SK-N-SH (cell line): ENCODE measurements at regions not wholly inside any gene's neighbourhood (a gene's known extent, or its start where the extent isn't known, plus 50 kb on each side); places are given as distances from the start of the nearest gene placed in this dataset.

Experiments
- CTCF ChIA-PET: fragments of 300-600, 350-600 bp; formaldehyde crosslinking; extraction: SDS; loops from one replicate; lab custom pipeline; 2021; lab: Yijun Ruan, JAX
- POLR2A ChIA-PET: fragments of 350-600 bp; sonication (Branson Sonifier 250); formaldehyde crosslinking; extraction: SDS; loops from one replicate; lab custom pipeline; 2020; ENCODE audit warnings: antibody characterized with exemption, inconsistent platforms; lab: Yijun Ruan, JAX
- DNase-seq: peaks from one replicate; pipeline ENCODE4 v3.0.0; 2012
- H2AFZ ChIP-seq: fragments of 200-600 bp; sonication (generic); 2 replicates; pipeline ENCODE4 v1.8.1; 2016; ENCODE audit warnings: antibody characterized with exemption, mild to moderate bottlenecking, low read depth
- H3F3A ChIP-seq: fragments of 200-600 bp; sonication (generic); replicated peaks from 2 replicates; pipeline ENCODE3; 2016; ENCODE audit warnings: antibody characterized with exemption, mild to moderate bottlenecking; ENCODE audit not compliant: insufficient read depth
- H3K27ac ChIP-seq, 2 experiments: fragments of 200-500 bp in 1 of 2; fragments of 200-600 bp in 1 of 2; sonication (Bioruptor generic) in 1 of 2; sonication (generic), shearing (Covaris generic) in 1 of 2; 2 replicates each; pipeline versions ENCODE4 v1.5.1 to v1.6.1; 2014 to 2016; ENCODE audit warnings: low read depth in 2 of 2, inconsistent platforms in 1 of 2, low read length in 1 of 2, mild to moderate bottlenecking in 1 of 2, mixed read lengths in 1 of 2
- H3K27me3 ChIP-seq: fragments of 200-600 bp; sonication (generic), shearing (Covaris generic); 2 replicates; pipeline ENCODE4 v1.6.1; 2016; ENCODE audit warnings: mixed run types; ENCODE audit not compliant: insufficient read depth
- H3K36me3 ChIP-seq, 2 experiments: fragments of 200-500 bp in 1 of 2; fragments of 200-600 bp in 1 of 2; sonication (Bioruptor generic) in 1 of 2; sonication (generic) in 1 of 2; replicated peaks in 1 of 2; 2 replicates each; pipeline versions ENCODE3 to v1.5.1; 2014 to 2016; ENCODE audit warnings: low read length in 1 of 2, mild to moderate bottlenecking in 1 of 2; ENCODE audit not compliant: insufficient read depth in 2 of 2, control insufficient read depth in 1 of 2
- H3K4me1 ChIP-seq, 2 experiments: fragments of 200-500 bp in 1 of 2; fragments of 200-600 bp in 1 of 2; sonication (Bioruptor generic) in 1 of 2; sonication (generic), shearing (Covaris generic) in 1 of 2; 2 replicates each; pipeline versions ENCODE4 v1.5.1 to v1.6.1; 2014 to 2016; ENCODE audit warnings: low read depth in 1 of 2, low read length in 1 of 2, mixed run types in 1 of 2; ENCODE audit not compliant: insufficient read depth in 2 of 2, control insufficient read depth in 1 of 2
- H3K4me2 ChIP-seq: fragments of 200-600 bp; sonication (generic), shearing (Covaris generic); 2 replicates; pipeline ENCODE4 v1.6.1; 2017; ENCODE audit warnings: mixed run types
- H3K4me3 ChIP-seq, 2 experiments: fragments of 200-500 bp in 1 of 2; fragments of 200-600 bp in 1 of 2; sonication (Bioruptor generic) in 1 of 2; sonication (generic), shearing (Covaris generic) in 1 of 2; 2 replicates each; pipeline versions ENCODE4 v1.5.1 to v1.8.1; 2014 to 2016; ENCODE audit warnings: low read depth in 2 of 2, inconsistent platforms in 1 of 2, low read length in 1 of 2, mild to moderate bottlenecking in 1 of 2, mixed read lengths in 1 of 2, moderate library complexity in 1 of 2
- H3K79me2 ChIP-seq: fragments of 200-600 bp; sonication (generic); 2 replicates; pipeline ENCODE4 v1.8.1; 2017; ENCODE audit warnings: mild to moderate bottlenecking; ENCODE audit not compliant: insufficient read depth
- H3K9ac ChIP-seq: fragments of 200-600 bp; sonication (generic); 2 replicates; pipeline ENCODE4 v1.6.1; 2017; ENCODE audit warnings: mixed run types
- H3K9me2 ChIP-seq: fragments of 200-600 bp; sonication (generic); 2 replicates; pipeline ENCODE4 v1.6.1; 2017; ENCODE audit warnings: mixed run types
- H3K9me3 ChIP-seq: fragments of 200-600 bp; sonication (generic); 2 replicates; pipeline ENCODE4 v1.6.1; 2017; ENCODE audit warnings: mixed run types, mild to moderate bottlenecking, moderate library complexity
- H4K20me1 ChIP-seq: fragments of 200-600 bp; sonication (generic); 2 replicates; pipeline ENCODE4 v1.6.1; 2017; ENCODE audit warnings: mild to moderate bottlenecking, mixed run types; ENCODE audit not compliant: insufficient read depth
- ELF1 ChIP-seq: IDR thresholded peaks from 2 replicates; pipeline ENCODE4 v1.4.0; 2012
- EZH2phosphoT487 ChIP-seq: fragments of 200-600 bp; sonication (generic); IDR thresholded peaks from 2 replicates; pipeline ENCODE4 v1.6.1; 2017; ENCODE audit warnings: low read depth, mixed run types, mild to moderate bottlenecking, antibody characterized with exemption, moderate library complexity, borderline replicate concordance
- FOXJ3 ChIP-seq: sonication (generic); formaldehyde crosslinking; IDR thresholded peaks from 2 replicates; pipeline ENCODE4 v1.5.1; 2020; ENCODE audit warnings: mild to moderate bottlenecking, missing genetic modification reagents
- FOXM1 ChIP-seq: IDR thresholded peaks from 2 replicates; pipeline ENCODE4 v1.4.0; 2012; ENCODE audit warnings: low read depth, mild to moderate bottlenecking
- GABPA ChIP-seq: IDR thresholded peaks from 2 replicates; pipeline ENCODE4 v1.4.0; 2012; ENCODE audit warnings: low read depth, mild to moderate bottlenecking
- GATA2 ChIP-seq: sonication (generic); formaldehyde crosslinking; IDR thresholded peaks from 2 replicates; pipeline ENCODE4 v1.5.0; 2020; ENCODE audit warnings: mild to moderate bottlenecking, missing genetic modification reagents
- JUND ChIP-seq: IDR thresholded peaks from 2 replicates; pipeline ENCODE4 v1.4.0; 2012
- MEF2A ChIP-seq: IDR thresholded peaks from 2 replicates; pipeline ENCODE4 v1.4.0; 2012; ENCODE audit warnings: low read depth, borderline replicate concordance
- NRF1 ChIP-seq: IDR thresholded peaks from 2 replicates; pipeline ENCODE4 v1.6.1; 2012; ENCODE audit warnings: low read depth, mild to moderate bottlenecking, low read length
- POLR2AphosphoS5 ChIP-seq: IDR thresholded peaks from 2 replicates; pipeline ENCODE4 v1.6.1; 2012; ENCODE audit warnings: low read depth, low read length
- RCOR1 ChIP-seq: fragments of 150-350 bp; IDR thresholded peaks from 2 replicates; pipeline ENCODE4 v1.6.1; 2017; ENCODE audit warnings: antibody characterized with exemption, low read length
- RFX5 ChIP-seq: IDR thresholded peaks from 2 replicates; pipeline ENCODE4 v1.6.1; 2012; ENCODE audit warnings: mild to moderate bottlenecking, improper control_type of control experiment, low read length
- RXRA ChIP-seq: IDR thresholded peaks from 2 replicates; pipeline ENCODE4 v1.4.0; 2012; ENCODE audit warnings: low read depth, mild to moderate bottlenecking, borderline replicate concordance
- TAF1 ChIP-seq: IDR thresholded peaks from 2 replicates; pipeline ENCODE4 v1.6.1; 2012; ENCODE audit warnings: low read depth, mild to moderate bottlenecking, low read length, moderate library complexity, borderline replicate concordance
- TCF12 ChIP-seq: IDR thresholded peaks from 2 replicates; pipeline ENCODE4 v1.4.0; 2012
- WGBS: methylation state at CpG from one replicate; pipeline ENCODE4 v1.1.6; 2017; ENCODE audit warnings: low lambda C conversion rate; 5-methylcytosine and 5-hydroxymethylcytosine counted together
- TF ChIP-seq, protein P1 (sequence below): IDR thresholded peaks from 2 replicates; pipeline ENCODE4 v1.4.0; 2012; ENCODE audit warnings: low read depth
- TF ChIP-seq, protein P2 (sequence below): fragments of 150-350 bp; IDR thresholded peaks from 2 replicates; pipeline ENCODE4 v1.6.1; 2017; ENCODE audit warnings: antibody characterized with exemption, low read length, low read depth, borderline replicate concordance
- TF ChIP-seq, protein P3 (sequence below): IDR thresholded peaks from 2 replicates; pipeline ENCODE4 v1.4.0; 2012; ENCODE audit warnings: low read depth, borderline replicate concordance
- TF ChIP-seq, protein P4 (sequence below): IDR thresholded peaks from 2 replicates; pipeline ENCODE4; 2012

DNA sequence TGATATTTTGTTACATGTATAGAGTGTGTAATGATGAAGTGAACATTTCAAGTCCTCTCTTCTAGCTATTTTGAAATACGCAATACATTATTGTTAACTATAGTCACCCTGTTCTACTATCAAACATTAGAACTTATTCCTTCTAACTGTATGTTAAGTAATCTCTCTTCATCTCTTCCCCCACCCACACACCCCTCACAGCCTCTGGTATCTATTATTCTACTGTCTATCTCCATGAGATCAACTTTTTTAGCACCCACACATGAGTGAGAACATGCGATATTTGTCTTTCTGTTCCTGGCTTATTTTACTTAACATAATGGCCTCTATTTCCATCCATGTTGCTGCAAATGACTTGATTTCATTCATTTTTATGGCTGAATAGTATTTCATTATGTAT, 57.7 kb upstream of the EGR2 start:
- DNase-seq, result no peak
- Histone ChIP-seq H3K9ac (no peak overlapping the region), H3K4me2 (no peak overlapping the region), H3K27ac (no peak overlapping the region), H4K20me1 (no peaks in the 10 kb centered on the region), H3F3A (no peaks in the 10 kb centered on the region), H3K36me3 (no peaks in the 10 kb centered on the region), H2AFZ (no peak overlapping the region), H3K4me1 (no peaks in the 10 kb centered on the region), H3K9me2 (no peaks in the 10 kb centered on the region), H3K9me3 (no peaks in the 10 kb centered on the region), H3K4me3 (no peak overlapping the region), H3K27me3 (no peaks in the 10 kb centered on the region), H3K79me2 (no peaks in the 10 kb centered on the region)
- no peak for TF ChIP-seq POLR2AphosphoS5
- TF ChIP-seq, protein P1, sequence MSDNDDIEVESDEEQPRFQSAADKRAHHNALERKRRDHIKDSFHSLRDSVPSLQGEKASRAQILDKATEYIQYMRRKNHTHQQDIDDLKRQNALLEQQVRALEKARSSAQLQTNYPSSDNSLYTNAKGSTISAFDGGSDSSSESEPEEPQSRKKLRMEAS, result no peak
- no peak for TF ChIP-seq RXRA
- TF ChIP-seq NRF1, result no peak
- TF ChIP-seq FOXM1, result no peak
- no peak for TF ChIP-seq JUND
- no peak for TF ChIP-seq TAF1
- no peak for TF ChIP-seq ELF1
- TF ChIP-seq, protein P2, sequence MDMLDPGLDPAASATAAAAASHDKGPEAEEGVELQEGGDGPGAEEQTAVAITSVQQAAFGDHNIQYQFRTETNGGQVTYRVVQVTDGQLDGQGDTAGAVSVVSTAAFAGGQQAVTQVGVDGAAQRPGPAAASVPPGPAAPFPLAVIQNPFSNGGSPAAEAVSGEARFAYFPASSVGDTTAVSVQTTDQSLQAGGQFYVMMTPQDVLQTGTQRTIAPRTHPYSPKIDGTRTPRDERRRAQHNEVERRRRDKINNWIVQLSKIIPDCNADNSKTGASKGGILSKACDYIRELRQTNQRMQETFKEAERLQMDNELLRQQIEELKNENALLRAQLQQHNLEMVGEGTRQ, result no peak
- TF ChIP-seq TCF12, result no peak
- no peak for TF ChIP-seq RCOR1
- no peak for TF ChIP-seq GATA2 (CRISPR knock-in tag)
- no peak for TF ChIP-seq GABPA
- TF ChIP-seq RFX5, result no peak
- TF ChIP-seq, protein P3, sequence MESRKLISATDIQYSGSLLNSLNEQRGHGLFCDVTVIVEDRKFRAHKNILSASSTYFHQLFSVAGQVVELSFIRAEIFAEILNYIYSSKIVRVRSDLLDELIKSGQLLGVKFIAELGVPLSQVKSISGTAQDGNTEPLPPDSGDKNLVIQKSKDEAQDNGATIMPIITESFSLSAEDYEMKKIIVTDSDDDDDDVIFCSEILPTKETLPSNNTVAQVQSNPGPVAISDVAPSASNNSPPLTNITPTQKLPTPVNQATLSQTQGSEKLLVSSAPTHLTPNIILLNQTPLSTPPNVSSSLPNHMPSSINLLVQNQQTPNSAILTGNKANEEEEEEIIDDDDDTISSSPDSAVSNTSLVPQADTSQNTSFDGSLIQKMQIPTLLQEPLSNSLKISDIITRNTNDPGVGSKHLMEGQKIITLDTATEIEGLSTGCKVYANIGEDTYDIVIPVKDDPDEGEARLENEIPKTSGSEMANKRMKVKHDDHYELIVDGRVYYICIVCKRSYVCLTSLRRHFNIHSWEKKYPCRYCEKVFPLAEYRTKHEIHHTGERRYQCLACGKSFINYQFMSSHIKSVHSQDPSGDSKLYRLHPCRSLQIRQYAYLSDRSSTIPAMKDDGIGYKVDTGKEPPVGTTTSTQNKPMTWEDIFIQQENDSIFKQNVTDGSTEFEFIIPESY, result no peak
- TF ChIP-seq EZH2phosphoT487, result no peak
- TF ChIP-seq, protein P4, sequence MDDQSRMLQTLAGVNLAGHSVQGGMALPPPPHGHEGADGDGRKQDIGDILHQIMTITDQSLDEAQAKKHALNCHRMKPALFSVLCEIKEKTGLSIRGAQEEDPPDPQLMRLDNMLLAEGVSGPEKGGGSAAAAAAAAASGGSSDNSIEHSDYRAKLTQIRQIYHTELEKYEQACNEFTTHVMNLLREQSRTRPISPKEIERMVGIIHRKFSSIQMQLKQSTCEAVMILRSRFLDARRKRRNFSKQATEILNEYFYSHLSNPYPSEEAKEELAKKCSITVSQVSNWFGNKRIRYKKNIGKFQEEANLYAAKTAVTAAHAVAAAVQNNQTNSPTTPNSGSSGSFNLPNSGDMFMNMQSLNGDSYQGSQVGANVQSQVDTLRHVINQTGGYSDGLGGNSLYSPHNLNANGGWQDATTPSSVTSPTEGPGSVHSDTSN, result no peak
- TF ChIP-seq FOXJ3 (CRISPR knock-in tag), result no peak
- no peak for TF ChIP-seq MEF2A
- 56% methylated on average over 2 of the region's 2 CpGs for WGBS
- CTCF ChIA-PET, result interaction anchor here (0.9 kb wide), 1 partner anchor 10 kb away, joined by 3 read pairs; no protein-coding TSS in a partner anchor
- POLR2A ChIA-PET, result no interaction called here
